ENCODE measurements at regions not wholly inside any gene's neighbourhood (a gene's known extent, or its start where the extent isn't known, plus 50 kb on each side); places are given as distances from the start of the nearest gene placed in this dataset.

DNA sequence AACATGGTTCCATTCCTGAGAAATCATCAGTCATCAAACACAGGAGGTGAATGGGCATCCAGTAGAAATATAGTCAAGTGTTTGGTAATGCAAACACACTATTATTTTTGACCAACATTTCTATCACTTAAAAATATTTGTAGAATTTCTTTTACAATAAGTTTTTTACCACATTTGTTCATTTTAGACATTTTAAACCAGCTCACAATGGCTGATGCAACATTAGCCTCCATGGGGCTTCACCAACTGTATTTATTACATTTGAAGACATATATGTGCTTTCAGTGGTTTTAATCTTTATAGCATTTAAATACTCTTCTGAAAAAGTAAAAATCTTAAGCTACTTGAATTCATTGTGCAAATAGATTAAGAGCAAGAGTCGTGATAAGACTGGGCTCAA is 1201.4 kb upstream of the TMEM132C start:
- Histone ChIP-seq H4K20me1 (ENCODE audit: insufficient read depth) (no peaks in the 10 kb centered on the region), H3F3A (ENCODE audit: insufficient read depth, low read depth) (peaks cover 3% of the 10 kb centered on the region; the same call in 1 of the 2 replicates), H3K4me3 (no peak overlapping the region), H3K27ac (no peak overlapping the region), H3K36me3 (ENCODE audit: low read depth) (no peaks in the 10 kb centered on the region; the same call in 1 of the 2 replicates), H3K4me1 (replicated peaks; ENCODE audit: insufficient read depth) (peaks cover 20% of the 10 kb centered on the region; the same call in 1 of the 2 replicates), H3K27me3 (ENCODE audit: insufficient read depth, low read depth) (no peaks in the 10 kb centered on the region), H3K9me2 (ENCODE audit: insufficient read depth) (no peaks in the 10 kb centered on the region), H3K79me2 (ENCODE audit: low read depth) (peaks cover 42% of the 10 kb centered on the region), H3K4me2 (no peak overlapping the region), H2AFZ (no peak overlapping the region), H3K9me3 (ENCODE audit: insufficient read depth, low read depth) (no peaks in the 10 kb centered on the region)
- BruUV-seq (replicated peaks): no TSS peak
- TF ChIP-seq EZH2 (IDR thresholded peaks at IDR 0.05; ENCODE audit: low read depth): no peak
- TF ChIP-seq, protein P1, sequence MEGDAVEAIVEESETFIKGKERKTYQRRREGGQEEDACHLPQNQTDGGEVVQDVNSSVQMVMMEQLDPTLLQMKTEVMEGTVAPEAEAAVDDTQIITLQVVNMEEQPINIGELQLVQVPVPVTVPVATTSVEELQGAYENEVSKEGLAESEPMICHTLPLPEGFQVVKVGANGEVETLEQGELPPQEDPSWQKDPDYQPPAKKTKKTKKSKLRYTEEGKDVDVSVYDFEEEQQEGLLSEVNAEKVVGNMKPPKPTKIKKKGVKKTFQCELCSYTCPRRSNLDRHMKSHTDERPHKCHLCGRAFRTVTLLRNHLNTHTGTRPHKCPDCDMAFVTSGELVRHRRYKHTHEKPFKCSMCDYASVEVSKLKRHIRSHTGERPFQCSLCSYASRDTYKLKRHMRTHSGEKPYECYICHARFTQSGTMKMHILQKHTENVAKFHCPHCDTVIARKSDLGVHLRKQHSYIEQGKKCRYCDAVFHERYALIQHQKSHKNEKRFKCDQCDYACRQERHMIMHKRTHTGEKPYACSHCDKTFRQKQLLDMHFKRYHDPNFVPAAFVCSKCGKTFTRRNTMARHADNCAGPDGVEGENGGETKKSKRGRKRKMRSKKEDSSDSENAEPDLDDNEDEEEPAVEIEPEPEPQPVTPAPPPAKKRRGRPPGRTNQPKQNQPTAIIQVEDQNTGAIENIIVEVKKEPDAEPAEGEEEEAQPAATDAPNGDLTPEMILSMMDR (conservative IDR thresholded peaks at IDR 0.05): no peak
- POLR2A ChIA-PET (ENCODE audit: unreplicated experiment): no interaction called here
- DNase-seq: no peak
- CTCF ChIA-PET: no interaction called here
- intact Hi-C loops (cut with micrococcal nuclease; ENCODE audit: unreplicated experiment): no loop called here

GRCh38 chr12:127070515-127071157 is 1196.3 kb upstream of the TMEM132C start:
- no peak for TF ChIP-seq EZH2 (IDR thresholded peaks at IDR 0.05; ENCODE audit: low read depth)
- TF ChIP-seq, protein P1 (conservative IDR thresholded peaks at IDR 0.05): no peak
- H3F3A ChIP-seq (ENCODE audit: insufficient read depth, low read depth): no peaks in the 10 kb centered on the region
- no peaks in the 10 kb centered on the region for H3K4me1 ChIP-seq (replicated peaks; ENCODE audit: insufficient read depth)
- 0 out of 2 replicates have a peak, but pooled peaks cover 3% of the 10 kb centered on the region for H3K79me2 ChIP-seq (ENCODE audit: low read depth)
- no peak overlapping the region for H3K27ac ChIP-seq
- H3K36me3 ChIP-seq (ENCODE audit: low read depth): no peaks in the 10 kb centered on the region
- no peaks in the 10 kb centered on the region for H4K20me1 ChIP-seq (ENCODE audit: insufficient read depth)
- CTCF ChIA-PET: no interaction called here
- H3K27me3 ChIP-seq (ENCODE audit: insufficient read depth, low read depth): no peaks in the 10 kb centered on the region
- H3K9me2 ChIP-seq (ENCODE audit: insufficient read depth): no peaks in the 10 kb centered on the region
- H2AFZ ChIP-seq: no peak overlapping the region
- POLR2A ChIA-PET (ENCODE audit: unreplicated experiment): no interaction called here
- DNase-seq: no peak
- H3K4me2 ChIP-seq: no peak overlapping the region
- H3K4me3 ChIP-seq: no peak overlapping the region
- intact Hi-C loops (cut with micrococcal nuclease; ENCODE audit: unreplicated experiment): no loop called here
- H3K9me3 ChIP-seq (ENCODE audit: insufficient read depth, low read depth): no peaks in the 10 kb centered on the region
- no TSS peak for BruUV-seq (replicated peaks)

GRCh38 chr12:127074161-127074560 is 1192.8 kb upstream of the TMEM132C start:
- H3K9me3 ChIP-seq (ENCODE audit: insufficient read depth, low read depth): no peaks in the 10 kb centered on the region
- ChIA-PET CTCF (no interaction called here), POLR2A (ENCODE audit: unreplicated experiment) (no interaction called here)
- H3K79me2 ChIP-seq (ENCODE audit: low read depth): no peaks in the 10 kb centered on the region
- BruUV-seq (replicated peaks): no TSS peak
- H3K4me3 ChIP-seq: no peak overlapping the region
- H4K20me1 ChIP-seq (ENCODE audit: insufficient read depth): no peaks in the 10 kb centered on the region
- no peaks in the 10 kb centered on the region for H3K9me2 ChIP-seq (ENCODE audit: insufficient read depth)
- no peak overlapping the region for H2AFZ ChIP-seq
- TF ChIP-seq EZH2 (IDR thresholded peaks at IDR 0.05; ENCODE audit: low read depth): no peak
- TF ChIP-seq, protein P1 (conservative IDR thresholded peaks at IDR 0.05): no peak
- H3F3A ChIP-seq (ENCODE audit: insufficient read depth, low read depth): no peaks in the 10 kb centered on the region
- H3K4me1 ChIP-seq (replicated peaks; ENCODE audit: insufficient read depth): no peaks in the 10 kb centered on the region
- DNase-seq: no peak
- no peaks in the 10 kb centered on the region for H3K27me3 ChIP-seq (ENCODE audit: insufficient read depth, low read depth)
- no peak overlapping the region for H3K4me2 ChIP-seq
- intact Hi-C loops (cut with micrococcal nuclease; ENCODE audit: unreplicated experiment): no loop called here
- H3K27ac ChIP-seq: no peak overlapping the region
- no peaks in the 10 kb centered on the region for H3K36me3 ChIP-seq (ENCODE audit: low read depth)
